H1 (cell line): ENCODE measurements at regions not wholly inside any gene's neighbourhood (a gene's known extent, or its start where the extent isn't known, plus 50 kb on each side); places are given as distances from the start of the nearest gene placed in this dataset.

ENCODE experiments used
- CTCF ChIA-PET: fragments of 300-600 bp; sonication (Branson Sonifier 250); formaldehyde crosslinking; loops from one replicate; lab custom pipeline; 2021; ENCODE audit not compliant: partially characterized antibody; lab: Charles Lee
- POLR2A ChIA-PET: fragments of 300-600 bp; sonication (Branson Sonifier 250); formaldehyde crosslinking; loops from one replicate; lab custom pipeline; 2021; ENCODE audit warnings: inconsistent platforms; ENCODE audit not compliant: partially characterized antibody; lab: Charles Lee
- DNase-seq, 2 experiments: peaks; one replicate each; pipeline versions ENCODE4 v3.0.0 to v3.0.0-alpha.2; 2010 to 2022; ENCODE audit warnings: low spot score in 2 of 2, low read depth in 1 of 2, mixed read lengths in 1 of 2
- FAIRE-seq: peaks from 2 replicates; lab custom pipeline; 2011; peaks lifted over from hg19 to GRCh38; lab: Jason Lieb, UNC
- H2AFZ ChIP-seq: 2 replicates; pipeline ENCODE4 v1.8.1; 2012; ENCODE audit warnings: low read length, inconsistent platforms
- H2AK5ac ChIP-seq: 2 replicates; pipeline ENCODE4 v1.6.1; 2013; ENCODE audit warnings: low read depth, low read length
- H2BK120ac ChIP-seq: replicated peaks from 2 replicates; pipeline ENCODE3; 2013; ENCODE audit warnings: low read depth, low read length, inconsistent platforms
- H2BK12ac ChIP-seq: 2 replicates; pipeline ENCODE4 v1.6.1; 2013; ENCODE audit warnings: low read depth, low read length
- H2BK15ac ChIP-seq: 2 replicates; pipeline ENCODE4 v1.6.1; 2013; ENCODE audit warnings: low read length
- H2BK20ac ChIP-seq: 2 replicates; pipeline ENCODE4 v1.6.1; 2013; ENCODE audit warnings: low read length
- H2BK5ac ChIP-seq: 2 replicates; pipeline ENCODE4 v1.6.1; 2013; ENCODE audit warnings: low read depth, low read length
- H3K14ac ChIP-seq: 2 replicates; pipeline ENCODE4 v1.6.1; 2013; ENCODE audit warnings: inconsistent platforms; ENCODE audit not compliant: insufficient read length
- H3K18ac ChIP-seq: 2 replicates; pipeline ENCODE4 v1.6.1; 2013; ENCODE audit warnings: low read length; ENCODE audit errors: extremely low read depth
- H3K23ac ChIP-seq: 2 replicates; pipeline ENCODE4 v1.6.1; 2013; ENCODE audit warnings: inconsistent platforms; ENCODE audit not compliant: insufficient read length
- H3K23me2 ChIP-seq: 2 replicates; pipeline ENCODE4 v1.6.1; 2013; ENCODE audit warnings: low read depth, low read length
- H3K27ac ChIP-seq: 2 replicates; pipeline ENCODE4 v1.6.1; 2011; ENCODE audit warnings: low read depth, low read length, inconsistent platforms
- H3K27me3 ChIP-seq, 4 experiments: replicated peaks in 1 of 4; 1 replicate in 1 of 4; 2 replicates in 3 of 4; pipeline versions ENCODE4 v1.6.1 to v1.8.1; 2011 to 2013; ENCODE audit warnings: low read length in 3 of 4, mild to moderate bottlenecking in 3 of 4, inconsistent platforms in 2 of 4, mixed read lengths in 2 of 4, moderate library complexity in 1 of 4; ENCODE audit not compliant: control insufficient read depth in 3 of 4, insufficient read depth in 3 of 4; ENCODE audit errors: extremely low read depth in 1 of 4
- H3K36me3 ChIP-seq, 4 experiments: 2 replicates each; pipeline versions ENCODE4 v1.6.1 to v1.8.1; 2011 to 2013; ENCODE audit warnings: mild to moderate bottlenecking in 4 of 4, low read length in 3 of 4, moderate library complexity in 2 of 4, control low read depth in 1 of 4, inconsistent platforms in 1 of 4; ENCODE audit not compliant: insufficient read depth in 4 of 4, control insufficient read depth in 2 of 4
- H3K4ac ChIP-seq: replicated peaks from 2 replicates; pipeline ENCODE3; 2013; ENCODE audit warnings: low read length, low read depth, mixed read lengths, inconsistent platforms; ENCODE audit not compliant: insufficient read length
- H3K4me1 ChIP-seq, 4 experiments: replicated peaks in 1 of 4; 1 replicate in 1 of 4; 2 replicates in 3 of 4; pipeline versions ENCODE4 v1.6.1 to v1.8.1; 2011 to 2013; ENCODE audit warnings: low read length in 3 of 4, inconsistent platforms in 2 of 4, mixed read lengths in 1 of 4; ENCODE audit not compliant: insufficient read depth in 4 of 4, control insufficient read depth in 3 of 4
- H3K4me2 ChIP-seq, 2 experiments: 2 replicates each; pipeline versions ENCODE4 v1.6.1 to v1.8.1; 2011 to 2013; ENCODE audit warnings: low read depth in 2 of 2, low read length in 2 of 2, control low read depth in 1 of 2, inconsistent platforms in 1 of 2, mild to moderate bottlenecking in 1 of 2; ENCODE audit not compliant: insufficient read depth in 1 of 2
- H3K4me3 ChIP-seq, 4 experiments: fragments of 200-600, 300-600 bp in 1 of 4; sonication (generic), shearing (Covaris generic), sonication (Bioruptor Twin) in 1 of 4; 2 replicates each; pipeline versions ENCODE4 v1.5.1 to v1.8.1; 2011 to 2016; ENCODE audit warnings: low read length in 4 of 4, low read depth in 3 of 4, control low read depth in 2 of 4, inconsistent platforms in 2 of 4, mild to moderate bottlenecking in 2 of 4, mixed read lengths in 1 of 4, moderate library complexity in 1 of 4; ENCODE audit not compliant: insufficient read depth in 2 of 4; ENCODE audit errors: extremely low read depth in 1 of 4
- H3K56ac ChIP-seq: replicated peaks from 2 replicates; pipeline ENCODE3; 2013; ENCODE audit warnings: low read depth, mild to moderate bottlenecking, mixed read lengths, low read length, inconsistent platforms; ENCODE audit not compliant: insufficient read length
- H3K79me1 ChIP-seq: 2 replicates; pipeline ENCODE4 v1.6.1; 2013; ENCODE audit warnings: low read depth, low read length, control low read depth
- H3K79me2 ChIP-seq, 2 experiments: 2 replicates each; pipeline versions ENCODE4 v1.6.1 to v1.8.1; 2012 to 2013; ENCODE audit warnings: low read length in 2 of 2, mild to moderate bottlenecking in 2 of 2, inconsistent platforms in 1 of 2; ENCODE audit not compliant: insufficient read depth in 2 of 2, control insufficient read depth in 1 of 2
- H3K9ac ChIP-seq, 4 experiments: replicated peaks in 1 of 4; 1 replicate in 1 of 4; 2 replicates in 3 of 4; pipeline versions ENCODE4 v1.6.1 to v1.8.1; 2011 to 2013; ENCODE audit warnings: low read depth in 3 of 4, low read length in 3 of 4, control low read depth in 2 of 4, mild to moderate bottlenecking in 2 of 4, moderate library complexity in 2 of 4, inconsistent platforms in 1 of 4; ENCODE audit errors: extremely low read depth in 1 of 4
- H3K9me3 ChIP-seq, 2 experiments: 2 replicates each; pipeline versions ENCODE4 v1.6.1 to v1.8.1; 2012 to 2013; ENCODE audit warnings: mild to moderate bottlenecking in 2 of 2, moderate library complexity in 2 of 2, control low read depth in 1 of 2, inconsistent platforms in 1 of 2, low read depth in 1 of 2, low read length in 1 of 2, mixed read lengths in 1 of 2; ENCODE audit not compliant: insufficient read depth in 2 of 2
- H4K20me1 ChIP-seq, 2 experiments: replicated peaks in 1 of 2; 2 replicates each; pipeline versions ENCODE3 to v1.8.1; 2011 to 2013; ENCODE audit warnings: inconsistent platforms in 2 of 2, low read length in 2 of 2, mild to moderate bottlenecking in 1 of 2; ENCODE audit not compliant: insufficient read depth in 2 of 2, control insufficient read depth in 1 of 2
- H4K5ac ChIP-seq: 2 replicates; pipeline ENCODE4 v1.6.1; 2013; ENCODE audit warnings: low read length, low read depth, mixed read lengths, inconsistent platforms; ENCODE audit not compliant: insufficient read length
- H4K8ac ChIP-seq: 2 replicates; pipeline ENCODE4 v1.8.0; 2013; ENCODE audit warnings: mild to moderate bottlenecking, moderate library complexity, low read length, inconsistent platforms; ENCODE audit not compliant: insufficient read depth; ENCODE audit errors: extremely low read depth
- H4K91ac ChIP-seq: replicated peaks from 2 replicates; pipeline ENCODE3; 2013; ENCODE audit warnings: low read length, mixed read lengths, inconsistent platforms; ENCODE audit not compliant: insufficient read length
- CBX8 ChIP-seq: fragments of 300-800, 300-1000 bp; sonication (generic); IDR thresholded peaks from 2 replicates; pipeline ENCODE4 v1.7.1; 2016; ENCODE audit warnings: low read depth, low read length, borderline replicate concordance
- CEBPB ChIP-seq: IDR thresholded peaks from 2 replicates; pipeline ENCODE4 v1.6.1; 2012; ENCODE audit warnings: low read depth, low read length
- CTBP2 ChIP-seq: IDR thresholded peaks from 2 replicates; pipeline ENCODE4 v1.7.0; 2011; ENCODE audit warnings: borderline replicate concordance, mild to moderate bottlenecking, moderate library complexity, mixed read lengths, low read length; ENCODE audit not compliant: insufficient read depth, insufficient read length
- EP300 ChIP-seq, 2 experiments: IDR thresholded peaks; 1 replicate in 1 of 2; 2 replicates in 1 of 2; pipeline ENCODE4 v1.6.1; 2011 to 2012; ENCODE audit warnings: low read depth in 2 of 2, low read length in 2 of 2, mild to moderate bottlenecking in 2 of 2, borderline replicate concordance in 1 of 2, inconsistent platforms in 1 of 2, moderate library complexity in 1 of 2
- KDM1A ChIP-seq: fragments of 200-600, 300-600 bp; sonication (generic); IDR thresholded peaks from 2 replicates; pipeline ENCODE4 v1.7.1; 2016; ENCODE audit warnings: mild to moderate bottlenecking, low read length, borderline replicate concordance
- NANOG ChIP-seq: IDR thresholded peaks from 2 replicates; pipeline ENCODE4 v1.6.1; 2011; ENCODE audit warnings: low read length, low read depth, mild to moderate bottlenecking, inconsistent platforms; ENCODE audit not compliant: insufficient read depth, poor library complexity, severe bottlenecking
- POLR2A ChIP-seq, 2 experiments: IDR thresholded peaks; 1 replicate in 1 of 2; 2 replicates in 1 of 2; pipeline ENCODE4 v1.6.1; 2011; ENCODE audit warnings: low read depth in 2 of 2, low read length in 2 of 2, mild to moderate bottlenecking in 2 of 2; ENCODE audit errors: control extremely low read depth in 1 of 2
- RXRA ChIP-seq: IDR thresholded peaks from 2 replicates; pipeline ENCODE4 v1.6.1; 2011; ENCODE audit warnings: low read depth, mild to moderate bottlenecking, low read length, moderate library complexity; ENCODE audit not compliant: insufficient read depth
- SIN3A ChIP-seq, 2 experiments: IDR thresholded peaks in 1 of 2; conservative IDR thresholded peaks in 1 of 2; 2 replicates each; pipeline ENCODE4 v1.6.1; 2011 to 2012; ENCODE audit warnings: low read length in 2 of 2, improper control_type of control experiment in 1 of 2, low read depth in 1 of 2, mild to moderate bottlenecking in 1 of 2
- WGBS, 2 experiments: shearing (Covaris generic) in 1 of 2; methylation state at CpG; one replicate each; pipeline versions ENCODE4 v1.1.6 to v1.1.7; 2013 to 2015; ENCODE audit warnings: low lambda C conversion rate in 2 of 2, mixed read lengths in 2 of 2, inconsistent platforms in 1 of 2, low coverage in 1 of 2, missing lambda C conversion rate in 1 of 2; ENCODE audit not compliant: insufficient replicate concordance in 2 of 2, insufficient coverage in 1 of 2, insufficient read length in 1 of 2; ENCODE audit errors: extremely low coverage in 1 of 2, missing lambda C conversion rate in 1 of 2; 5-methylcytosine and 5-hydroxymethylcytosine counted together

DNA sequence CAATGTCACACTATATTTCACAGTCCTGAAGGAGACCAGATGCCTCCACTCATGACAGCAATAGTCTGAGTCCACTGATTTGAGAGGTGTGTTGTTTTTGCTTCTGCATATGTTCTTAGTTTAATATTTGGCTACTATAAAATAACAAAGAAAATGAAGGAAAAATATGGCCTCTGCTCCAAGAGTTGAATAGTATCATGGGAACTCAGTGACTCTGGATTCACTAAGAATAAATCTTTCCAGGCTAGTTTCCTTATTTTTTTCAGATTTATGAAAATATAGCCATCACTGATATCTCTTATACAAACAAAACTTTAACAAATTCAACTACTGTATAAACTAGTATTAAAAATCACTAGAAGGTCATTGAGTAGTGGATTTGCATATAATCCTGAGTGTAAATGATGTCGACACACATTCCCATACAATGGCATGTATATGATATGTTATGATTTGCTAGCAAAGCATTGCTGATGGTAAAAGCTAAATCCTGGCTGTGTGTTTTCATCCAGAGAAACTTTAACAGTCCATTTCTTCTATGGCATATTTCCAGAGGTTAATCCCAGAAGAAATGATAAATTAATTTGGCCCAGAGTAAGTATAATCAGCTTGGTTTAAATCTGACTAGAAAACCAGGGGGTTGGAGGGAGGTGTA is 66.0 kb upstream of the VIPR2 start:
- ChIA-PET POLR2A (no interaction called here), CTCF (no interaction called here)
- no peaks in the 10 kb centered on the region for H4K20me1 ChIP-seq
- no peak overlapping the region for H3K27ac ChIP-seq
- H2AFZ ChIP-seq: no peak overlapping the region
- H3K23ac ChIP-seq: no peak overlapping the region
- H3K4me1 ChIP-seq: no peaks in the 10 kb centered on the region
- H3K18ac ChIP-seq: no peak overlapping the region
- WGBS, 2 experiments: 82% methylated on average over 1 of the region's 1 CpG; no CpG with 5 or more reads in 1 of the 2 experiments
- peaks cover 0 to 2% (median 0%) of the 10 kb centered on the region in 4 experiments; a peak in 1 of 8 replicates for H3K36me3 ChIP-seq
- no peak overlapping the region for H4K91ac ChIP-seq
- H3K9ac ChIP-seq: no peak overlapping the region
- no peak overlapping the region for H2BK15ac ChIP-seq
- H3K14ac ChIP-seq: no peak overlapping the region
- no peak overlapping the region for H2BK20ac ChIP-seq
- H3K23me2 ChIP-seq: 0 out of 2 replicates have a peak, but pooled peaks cover 2% of the 10 kb centered on the region
- no peak for FAIRE-seq
- no peak overlapping the region for H3K4me2 ChIP-seq
- H3K79me1 ChIP-seq: no peaks in the 10 kb centered on the region
- no peak for DNase-seq
- H2AK5ac ChIP-seq: no peak overlapping the region
- TF ChIP-seq SIN3A (conservative IDR thresholded peaks at IDR 0.05 in 1 of 2, IDR thresholded peaks at IDR 0.05 in 1 of 2; ENCODE audit: low read depth in 1 of 2, low read length in 2 of 2) (no peak), POLR2A (IDR thresholded peaks at IDR 0.05; ENCODE audit: control extremely low read depth in 1 of 2, low read depth in 2 of 2, low read length in 2 of 2) (no peak), NANOG (no peak), KDM1A (no peak), CBX8 (no peak), EP300 (IDR thresholded peaks at IDR 0.05; ENCODE audit: borderline replicate concordance in 1 of 2, low read depth in 2 of 2, low read length in 2 of 2) (no peak), RXRA (no peak), CTBP2 (no peak), CEBPB (no peak)
- TF ChIP-seq, all 59 proteins: peak for 0
- Histone ChIP-seq H3K9me3 (peaks cover 61 to 62% of the 10 kb centered on the region in 2 experiments; a peak in 3 of 4 replicates), H3K4ac (no peak overlapping the region), H4K5ac (no peak overlapping the region), H3K27me3 (no peaks in the 10 kb centered on the region), H4K8ac (no peak overlapping the region), H2BK5ac (no peak overlapping the region), H3K56ac (no peak overlapping the region), H2BK12ac (no peak overlapping the region), H2BK120ac (no peak overlapping the region), H3K4me3 (no peak overlapping the region), H3K79me2 (no peaks in the 10 kb centered on the region)
